ENCODE measurements at regions not wholly inside any gene's neighbourhood (a gene's known extent, or its start where the extent isn't known, plus 50 kb on each side); places are given as distances from the start of the nearest gene placed in this dataset.

GRCh38 chr4:146998157-146998556, 52.5 kb upstream of the TTC29 start:
- DNase-seq (ENCODE audit: low read depth in 2 of 2), result no peak

GRCh38 chr4:147003956-147004809, 58.5 kb upstream of the TTC29 start:
- DNase-seq (ENCODE audit: low read depth in 2 of 2), result no peak

- DNase-seq (ENCODE audit: low read depth in 2 of 2), result no peak
Measured at GRCh38 chr4:147006229-147006628, 60.6 kb upstream of the TTC29 start.

GRCh38 chr4:147009875-147010274, 64.2 kb upstream of the TTC29 start:
- DNase-seq (ENCODE audit: low read depth in 2 of 2), result no peak

- DNase-seq (ENCODE audit: low read depth in 2 of 2), result no peak
Measured at GRCh38 chr4:147011411-147011810, 65.7 kb upstream of the TTC29 start.

GRCh38 chr4:147012059-147012707, 66.5 kb upstream of the TTC29 start:
- DNase-seq (ENCODE audit: low read depth in 2 of 2), result no peak

GRCh38 chr4:147014946-147015345, 69.3 kb upstream of the TTC29 start:
- no peak for DNase-seq (ENCODE audit: low read depth in 2 of 2)

GRCh38 chr4:147015491-147015890, 69.8 kb upstream of the TTC29 start:
- no peak for DNase-seq (ENCODE audit: low read depth in 2 of 2)

- DNase-seq (ENCODE audit: low read depth in 2 of 2), result no peak
Measured at GRCh38 chr4:147017081-147017480, 71.4 kb upstream of the TTC29 start.

GRCh38 chr4:147019091-147019490, 73.4 kb upstream of the TTC29 start:
- peak in 1 of 2 donors; percentile 13 for DNase-seq (ENCODE audit: low read depth in 2 of 2)

GRCh38 chr4:147020456-147020855, 74.8 kb upstream of the TTC29 start:
- no peak for DNase-seq (ENCODE audit: low read depth in 2 of 2)

- DNase-seq (ENCODE audit: low read depth in 2 of 2), result no peak
Measured at GRCh38 chr4:147025042-147025441, 79.4 kb upstream of the TTC29 start.

- DNase-seq (ENCODE audit: low read depth in 2 of 2), result no peak
Measured at GRCh38 chr4:147029296-147029695, 83.6 kb upstream of the TTC29 start.

- no peak for DNase-seq (ENCODE audit: low read depth in 2 of 2)
Measured at GRCh38 chr4:147034372-147034771, 88.7 kb upstream of the TTC29 start.

- no peak for DNase-seq (ENCODE audit: low read depth in 2 of 2)
Measured at GRCh38 chr4:147037069-147037468, 91.4 kb upstream of the TTC29 start.

- no peak for DNase-seq (ENCODE audit: low read depth in 2 of 2)
Measured at GRCh38 chr4:147039976-147040575, 94.4 kb upstream of the TTC29 start.

- no peak for DNase-seq (ENCODE audit: low read depth in 2 of 2)
Measured at GRCh38 chr4:147040874-147041273, 95.2 kb upstream of the TTC29 start.

GRCh38 chr4:147041376-147041775, 95.7 kb upstream of the TTC29 start:
- no peak for DNase-seq (ENCODE audit: low read depth in 2 of 2)

- no peak for DNase-seq (ENCODE audit: low read depth in 2 of 2)
Measured at GRCh38 chr4:147042046-147042445, 96.4 kb upstream of the TTC29 start.

- no peak for DNase-seq (ENCODE audit: low read depth in 2 of 2)
Measured at GRCh38 chr4:147044241-147044640, 98.6 kb upstream of the TTC29 start.

- no peak for DNase-seq (ENCODE audit: low read depth in 2 of 2)
Measured at GRCh38 chr4:147049946-147050345, 104.3 kb upstream of the TTC29 start.

- DNase-seq (ENCODE audit: low read depth in 2 of 2), result no peak
Measured at GRCh38 chr4:147050356-147050765, 104.7 kb upstream of the TTC29 start.

- no peak for DNase-seq (ENCODE audit: low read depth in 2 of 2)
Measured at GRCh38 chr4:147052361-147052760, 106.7 kb upstream of the TTC29 start.
